H1 (cell line): ENCODE measurements at regions not wholly inside any gene's neighbourhood (a gene's known extent, or its start where the extent isn't known, plus 50 kb on each side); places are given as distances from the start of the nearest gene placed in this dataset.

Source experiments
- BCL11A ChIP-seq, 2 experiments: IDR thresholded peaks; one replicate each; pipeline ENCODE4 v1.6.1; 2011; ENCODE audit warnings: low read depth in 2 of 2, low read length in 2 of 2, mild to moderate bottlenecking in 2 of 2
- BRCA1 ChIP-seq: IDR thresholded peaks from 2 replicates; pipeline ENCODE4 v1.6.1; 2012; ENCODE audit warnings: low read depth, low read length, improper control_type of control experiment
- GABPA ChIP-seq: IDR thresholded peaks from 2 replicates; pipeline ENCODE4 v1.6.1; 2011; ENCODE audit warnings: mild to moderate bottlenecking, low read length, moderate library complexity, borderline replicate concordance; ENCODE audit not compliant: insufficient read depth
- PHF8 ChIP-seq: fragments of 200-600 bp; sonication (generic); conservative IDR thresholded peaks from 2 replicates; pipeline ENCODE4 v1.7.1; 2012; ENCODE audit warnings: low read depth, mild to moderate bottlenecking, inconsistent platforms, low read length, moderate library complexity
- POLR2A ChIP-seq, 2 experiments: IDR thresholded peaks; 1 replicate in 1 of 2; 2 replicates in 1 of 2; pipeline ENCODE4 v1.6.1; 2011; ENCODE audit warnings: low read depth in 2 of 2, low read length in 2 of 2, mild to moderate bottlenecking in 2 of 2; ENCODE audit errors: control extremely low read depth in 1 of 2
- RFX5 ChIP-seq: IDR thresholded peaks from 2 replicates; pipeline ENCODE4 v1.6.1; 2011; ENCODE audit warnings: low read depth, low read length, improper control_type of control experiment, borderline replicate concordance

- TF ChIP-seq GABPA (no peak), RFX5 (no peak), BRCA1 (no peak), POLR2A (IDR thresholded peaks at IDR 0.05; ENCODE audit: control extremely low read depth in 1 of 2, low read depth in 2 of 2, low read length in 2 of 2) (no peak), BCL11A (IDR thresholded peaks at IDR 0.05; ENCODE audit: low read depth in 2 of 2, low read length in 2 of 2) (no peak), PHF8 (no peak)
Measured at GRCh38 chr2:12253167-12253778, 463.5 kb upstream of the TRIB2 start (continued).
